Gastrocnemius medialis (tissue), 4 donors: ENCODE measurements at regions not wholly inside any gene's neighbourhood (a gene's known extent, or its start where the extent isn't known, plus 50 kb on each side); places are given as distances from the start of the nearest gene placed in this dataset.

Experiments
- ATAC-seq, 2 donors: fragments of 150-250 bp; one replicate each; pipeline ENCODE4 v1.9.1; 2016
- DNase-seq, 2 donors: peaks; one replicate each; pipeline ENCODE4 v3.0.0-alpha.2; 2019
- H3K27ac ChIP-seq, 4 donors: fragments of 200-600 bp; sonication (generic); 1 replicate in 1 of 4; 2 replicates in 3 of 4; pipeline ENCODE4 v1.5.1; 2016 to 2018; ENCODE audit warnings: mild to moderate bottlenecking in 2 of 4, moderate library complexity in 1 of 4
- H3K27me3 ChIP-seq, 3 donors: fragments of 200-600 bp; sonication (generic) in 2 of 3; 1 replicate in 1 of 3; 2 replicates in 2 of 3; pipeline versions ENCODE4 v1.5.1 to v1.6.0; 2016 to 2019; ENCODE audit warnings: mild to moderate bottlenecking in 1 of 3, moderate library complexity in 1 of 3
- H3K36me3 ChIP-seq, 2 donors: fragments of 200-600 bp; sonication (generic) in 1 of 2; one replicate each; pipeline ENCODE4 v1.5.1; 2017 to 2018
- H3K4me1 ChIP-seq, 2 donors: fragments of 200-600 bp; sonication (generic) in 1 of 2; one replicate each; pipeline ENCODE4 v1.5.1; 2016 to 2017; ENCODE audit warnings: mild to moderate bottlenecking in 2 of 2
- H3K4me3 ChIP-seq, 4 donors: fragments of 200-600 bp; sonication (generic) in 3 of 4; 1 replicate in 1 of 4; 2 replicates in 3 of 4; pipeline ENCODE4 v1.5.1; 2016 to 2019; ENCODE audit warnings: mild to moderate bottlenecking in 2 of 4
- H3K9me3 ChIP-seq, 3 donors: fragments of 200-600 bp; sonication (generic) in 2 of 3; 1 replicate in 1 of 3; 2 replicates in 2 of 3; pipeline ENCODE4 v1.5.1; 2016 to 2019
- CTCF ChIP-seq, 5 experiments: fragments of 450-650 bp in 3 of 5; fragments of 200-600 bp in 2 of 5; sonication (generic) in 2 of 5; IDR thresholded peaks in 4 of 5; conservative IDR thresholded peaks in 1 of 5; 1 replicate in 4 of 5; 2 replicates in 1 of 5; pipeline ENCODE4 v1.5.1; 2016 to 2019; ENCODE audit warnings: antibody characterized with exemption in 5 of 5, mild to moderate bottlenecking in 3 of 5, moderate library complexity in 3 of 5
- POLR2A ChIP-seq, 2 donors: fragments of 450-650 bp; IDR thresholded peaks; one replicate each; pipeline ENCODE4 v1.6.1; 2017; ENCODE audit warnings: antibody characterized with exemption in 2 of 2, mild to moderate bottlenecking in 2 of 2, moderate library complexity in 2 of 2
- in situ Hi-C, 4 donors: fragments of 200-750 bp; cut with MboI; loops; one replicate each; pipeline versions ENCODE4 v1.15.0 to v1.8.0; 2017; ENCODE audit warnings: low sequenced_read_pairs in 4 of 4
- intact Hi-C: fragments of 100-400 bp; cut with DNase I; formaldehyde crosslinking; loops from one replicate; pipeline ENCODE4 v1.15.1; 2023; ENCODE audit warnings: low total_unique reads

GRCh38 chr12:124653169-124653931, 85.9 kb upstream of the NCOR2 start:
- Histone ChIP-seq H3K9me3 (no peaks in the 10 kb centered on the region), H3K27me3 (no peaks in the 10 kb centered on the region), H3K4me1 (peaks cover 24 to 31% of the 10 kb centered on the region in 2 donors), H3K4me3 (no peak overlapping the region), H3K27ac (peak overlapping the region in 3 of 4 donors; percentile 13 to 33 (median 14)), H3K36me3 (no peaks in the 10 kb centered on the region)
- DNase-seq (no peak), ATAC-seq (no peak)
- in situ Hi-C loops (no loop called here), intact Hi-C loops (no loop called here)
- TF ChIP-seq CTCF (IDR thresholded peaks at IDR 0.05 in 4 of 5, conservative IDR thresholded peaks at IDR 0.05 in 1 of 5) (no peak), POLR2A (IDR thresholded peaks at IDR 0.05) (no peak)

GRCh38 chr12:124652661-124653060, 85.2 kb upstream of the NCOR2 start:
- TF ChIP-seq CTCF (IDR thresholded peaks at IDR 0.05 in 4 of 5, conservative IDR thresholded peaks at IDR 0.05 in 1 of 5) (no peak), POLR2A (IDR thresholded peaks at IDR 0.05) (no peak)
- DNase-seq = no peak
- no peaks in the 10 kb centered on the region for H3K36me3 ChIP-seq
- H3K4me1 ChIP-seq = peaks cover 24 to 31% of the 10 kb centered on the region in 2 donors
- in situ Hi-C loops (no loop called here), intact Hi-C loops (no loop called here)
- H3K27ac ChIP-seq = peak overlapping the region in 3 of 4 donors; percentile 13 to 33 (median 14)
- no peak overlapping the region for H3K4me3 ChIP-seq
- no peaks in the 10 kb centered on the region for H3K9me3 ChIP-seq
- H3K27me3 ChIP-seq = no peaks in the 10 kb centered on the region
- no peak for ATAC-seq

GRCh38 chr12:124651516-124652273, 84.3 kb upstream of the NCOR2 start:
- TF ChIP-seq CTCF (IDR thresholded peaks at IDR 0.05 in 4 of 5, conservative IDR thresholded peaks at IDR 0.05 in 1 of 5) (no peak), POLR2A (IDR thresholded peaks at IDR 0.05) (no peak)
- ATAC-seq = no peak
- H3K4me1 ChIP-seq = peaks cover 24 to 31% of the 10 kb centered on the region in 2 donors
- H3K27ac ChIP-seq = no peak overlapping the region
- no peak for DNase-seq
- H3K4me3 ChIP-seq = no peak overlapping the region
- in situ Hi-C loops = no loop called here
- no peaks in the 10 kb centered on the region for H3K27me3 ChIP-seq
- no peaks in the 10 kb centered on the region for H3K9me3 ChIP-seq
- intact Hi-C loops = no loop called here
- H3K36me3 ChIP-seq = no peaks in the 10 kb centered on the region

GRCh38 chr12:124650912-124651311, 83.5 kb upstream of the NCOR2 start:
- H3K36me3 ChIP-seq = no peaks in the 10 kb centered on the region
- no peaks in the 10 kb centered on the region for H3K27me3 ChIP-seq
- H3K4me3 ChIP-seq = no peak overlapping the region
- peaks cover 21 to 28% of the 10 kb centered on the region in 2 donors for H3K4me1 ChIP-seq
- intact Hi-C loops (no loop called here), in situ Hi-C loops (no loop called here)
- TF ChIP-seq POLR2A (IDR thresholded peaks at IDR 0.05) (no peak), CTCF (IDR thresholded peaks at IDR 0.05 in 4 of 5, conservative IDR thresholded peaks at IDR 0.05 in 1 of 5) (no peak)
- ATAC-seq (no peak), DNase-seq (no peak)
- no peaks in the 10 kb centered on the region for H3K9me3 ChIP-seq
- H3K27ac ChIP-seq = no peak overlapping the region
